ENCODE measurements at regions not wholly inside any gene's neighbourhood (a gene's known extent, or its start where the extent isn't known, plus 50 kb on each side); places are given as distances from the start of the nearest gene placed in this dataset.
A peak's percentile ranks its signal among the peaks of the same experiment; 100 is the strongest.

GRCh38 chr16:77057161-77057774, 133.7 kb upstream of the MON1B start:
- H3K27me3 Mint-ChIP-seq (ENCODE audit: insufficient read depth): no peaks in the 10 kb centered on the region

DNA sequence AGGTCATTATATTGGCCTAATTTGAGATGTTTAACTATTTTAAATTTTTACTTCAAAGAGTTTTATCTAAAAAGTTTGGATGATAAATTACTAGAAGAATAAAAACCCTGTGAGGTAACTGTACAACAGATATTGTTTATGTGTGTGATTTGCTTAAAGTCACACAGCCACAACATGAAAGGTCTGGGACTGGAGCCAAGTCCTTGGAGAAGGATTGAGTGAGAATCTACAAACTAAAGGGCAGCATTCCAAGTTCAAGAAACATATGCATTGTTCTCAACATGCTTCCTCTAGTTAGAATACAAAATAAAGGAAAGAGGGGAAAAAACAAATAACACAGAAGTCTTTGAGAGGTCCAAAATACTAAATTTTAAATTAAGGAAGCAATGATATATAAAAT, 131.5 kb upstream of the MON1B start:
- no peak for TF ChIP-seq CTCF (conservative IDR thresholded peaks at IDR 0.05)
- Histone ChIP-seq H3K36me3 (ENCODE audit: control insufficient read depth, insufficient read depth, low read length) (no peaks in the 10 kb centered on the region), H3K27ac (ENCODE audit: low read depth, low read length) (no peak overlapping the region), H3K9ac (ENCODE audit: extremely low read depth, low read length, poor library complexity, severe bottlenecking) (no peak overlapping the region), H3K27me3 (ENCODE audit: control insufficient read depth, insufficient read depth, low read length, poor library complexity, severe bottlenecking) (no peaks in the 10 kb centered on the region), H3K9me3 (ENCODE audit: control insufficient read depth, low read length) (peaks cover 4% of the 10 kb centered on the region), H3K4me1 (ENCODE audit: control insufficient read depth, insufficient read depth, low read length) (peaks cover 2% of the 10 kb centered on the region), H3K4me3 (ENCODE audit: low read length) (no peak overlapping the region)
- Mint-ChIP-seq H3K27ac (no peak overlapping the region), H3K9me3 (peaks cover 5% of the 10 kb centered on the region), H3K4me3 (no peak overlapping the region), H3K36me3 (ENCODE audit: low read depth) (no peaks in the 10 kb centered on the region), H3K4me1 (peaks cover 30% of the 10 kb centered on the region), H3K27me3 (ENCODE audit: insufficient read depth) (no peaks in the 10 kb centered on the region)
- DNase-seq: no peak

More at GRCh38 chr16:77057161-77057774, 133.7 kb upstream of the MON1B start:
- Mint-ChIP-seq H3K4me1 (peaks cover 15% of the 10 kb centered on the region), H3K36me3 (ENCODE audit: low read depth) (no peaks in the 10 kb centered on the region), H3K27ac (no peak overlapping the region), H3K4me3 (no peak overlapping the region), H3K9me3 (peaks cover 5% of the 10 kb centered on the region)
- no peaks in the 10 kb centered on the region for H3K36me3 ChIP-seq (ENCODE audit: control insufficient read depth, insufficient read depth, low read length)
- TF ChIP-seq CTCF (conservative IDR thresholded peaks at IDR 0.05): peak; percentile 30
- H3K27ac ChIP-seq (ENCODE audit: low read depth, low read length): no peak overlapping the region
- WGBS, 2 experiments (ENCODE audit: insufficient coverage in 1 of 2, insufficient read length in 1 of 2): 73% methylated on average over 7 of the region's 7 CpGs; no CpG with 5 or more reads in 1 of the 2 experiments
- no peaks in the 10 kb centered on the region for H3K4me1 ChIP-seq (ENCODE audit: control insufficient read depth, insufficient read depth, low read length)
- H3K9ac ChIP-seq (ENCODE audit: extremely low read depth, low read length, poor library complexity, severe bottlenecking): no peak overlapping the region
- peaks cover 4% of the 10 kb centered on the region for H3K9me3 ChIP-seq (ENCODE audit: control insufficient read depth, low read length)
- H3K4me3 ChIP-seq (ENCODE audit: low read length): no peak overlapping the region
- no peaks in the 10 kb centered on the region for H3K27me3 ChIP-seq (ENCODE audit: control insufficient read depth, insufficient read depth, low read length, poor library complexity, severe bottlenecking)
- no peak for DNase-seq

- 96 to 100% methylated on average over 1 of the region's 1 CpG for WGBS, 2 experiments (ENCODE audit: insufficient coverage in 1 of 2, insufficient read length in 1 of 2)
- no peak overlapping the region for H3K9ac ChIP-seq (ENCODE audit: extremely low read depth, low read length, poor library complexity, severe bottlenecking)
- H3K27ac ChIP-seq (ENCODE audit: low read depth, low read length): no peak overlapping the region
- TF ChIP-seq CTCF (conservative IDR thresholded peaks at IDR 0.05): no peak
- H3K4me3 Mint-ChIP-seq: no peak overlapping the region
- H3K27me3 Mint-ChIP-seq (ENCODE audit: insufficient read depth): no peaks in the 10 kb centered on the region
- no peak overlapping the region for H3K4me3 ChIP-seq (ENCODE audit: low read length)
- H3K9me3 ChIP-seq (ENCODE audit: control insufficient read depth, low read length): peaks cover 2% of the 10 kb centered on the region
- peaks cover 2% of the 10 kb centered on the region for H3K4me1 ChIP-seq (ENCODE audit: control insufficient read depth, insufficient read depth, low read length)
- no peaks in the 10 kb centered on the region for H3K36me3 ChIP-seq (ENCODE audit: control insufficient read depth, insufficient read depth, low read length)
- peaks cover 33% of the 10 kb centered on the region for H3K4me1 Mint-ChIP-seq
- H3K9me3 Mint-ChIP-seq: peaks cover 5% of the 10 kb centered on the region
- DNase-seq: no peak
- H3K36me3 Mint-ChIP-seq (ENCODE audit: low read depth): no peaks in the 10 kb centered on the region
- no peak overlapping the region for H3K27ac Mint-ChIP-seq
- H3K27me3 ChIP-seq (ENCODE audit: control insufficient read depth, insufficient read depth, low read length, poor library complexity, severe bottlenecking): no peaks in the 10 kb centered on the region
These were observed 130.4 kb upstream of the MON1B start for GRCh38 chr16:77060614-77061013.
